ENCODE measurements at regions not wholly inside any gene's neighbourhood (a gene's known extent, or its start where the extent isn't known, plus 50 kb on each side); places are given as distances from the start of the nearest gene placed in this dataset.

GRCh38 chr4:65861993-65862392 is 191.7 kb upstream of the EPHA5 start:
- H3K9me3 ChIP-seq (ENCODE audit: control insufficient read depth, insufficient read depth, low read depth, low read length): no peaks in the 10 kb centered on the region
- H3K4me3 ChIP-seq (ENCODE audit: low read depth in 2 of 2, low read length in 2 of 2): no peak overlapping the region
- POLR2A ChIA-PET: no interaction called here
- no peaks in the 10 kb centered on the region for H3K27me3 ChIP-seq (ENCODE audit: control insufficient read depth, insufficient read depth, low read length)
- DNase-seq (ENCODE audit: low read depth, low spot score): no peak
- no peak for ATAC-seq
- in situ Hi-C loops (cut with HindIII; ENCODE audit: low pct_unique_long_range_greater_than_20kb, low sequenced_read_pairs) (no loop called here), intact Hi-C loops (cut with micrococcal nuclease; ENCODE audit: unreplicated experiment) (no loop called here)
- TF ChIP-seq REST (IDR thresholded peaks at IDR 0.05; ENCODE audit: insufficient read depth in 1 of 2, low read depth in 2 of 2, low read length in 1 of 2): no peak
- TF ChIP-seq TCF7L2 (IDR thresholded peaks at IDR 0.05; ENCODE audit: low read depth, low read length): no peak
- no peak for TF ChIP-seq SIN3A (IDR thresholded peaks at IDR 0.05; ENCODE audit: borderline replicate concordance, insufficient read depth, low read depth, low read length)
- no peak for TF ChIP-seq CTCF (IDR thresholded peaks at IDR 0.05)
- no peak for TF ChIP-seq POLR2AphosphoS5 (IDR thresholded peaks at IDR 0.05; ENCODE audit: low read depth, low read length)
- no peaks in the 10 kb centered on the region for H3K4me1 ChIP-seq (ENCODE audit: control insufficient read depth, insufficient read depth, low read length)
- no peaks in the 10 kb centered on the region for H3K36me3 ChIP-seq (ENCODE audit: control insufficient read depth, insufficient read depth, low read length)
- CTCF ChIA-PET: no interaction called here
- H3K27ac ChIP-seq (ENCODE audit: low read length): no peak overlapping the region
- BruUV-seq (replicated peaks): no TSS peak

GRCh38 chr4:65845199-65845773 is 175.0 kb upstream of the EPHA5 start:
- DNase-seq (ENCODE audit: low read depth, low spot score) (no peak), ATAC-seq (no peak)
- BruUV-seq (replicated peaks): no TSS peak
- no peaks in the 10 kb centered on the region for H3K4me1 ChIP-seq (ENCODE audit: control insufficient read depth, insufficient read depth, low read length)
- H3K4me3 ChIP-seq (ENCODE audit: low read depth in 2 of 2, low read length in 2 of 2): no peak overlapping the region
- in situ Hi-C loops (cut with HindIII; ENCODE audit: low pct_unique_long_range_greater_than_20kb, low sequenced_read_pairs): no loop called here
- H3K27ac ChIP-seq (ENCODE audit: low read length): no peak overlapping the region
- H3K9me3 ChIP-seq (ENCODE audit: control insufficient read depth, insufficient read depth, low read depth, low read length): no peaks in the 10 kb centered on the region
- TF ChIP-seq SIN3A (IDR thresholded peaks at IDR 0.05; ENCODE audit: borderline replicate concordance, insufficient read depth, low read depth, low read length): no peak
- no peak for TF ChIP-seq POLR2AphosphoS5 (IDR thresholded peaks at IDR 0.05; ENCODE audit: low read depth, low read length)
- TF ChIP-seq CTCF (IDR thresholded peaks at IDR 0.05): no peak
- TF ChIP-seq REST (IDR thresholded peaks at IDR 0.05; ENCODE audit: insufficient read depth in 1 of 2, low read depth in 2 of 2, low read length in 1 of 2): no peak
- TF ChIP-seq TCF7L2 (IDR thresholded peaks at IDR 0.05; ENCODE audit: low read depth, low read length): no peak
- ChIA-PET CTCF (no interaction called here), POLR2A (no interaction called here)
- no peaks in the 10 kb centered on the region for H3K36me3 ChIP-seq (ENCODE audit: control insufficient read depth, insufficient read depth, low read length)
- no peaks in the 10 kb centered on the region for H3K27me3 ChIP-seq (ENCODE audit: control insufficient read depth, insufficient read depth, low read length)
- intact Hi-C loops (cut with micrococcal nuclease; ENCODE audit: unreplicated experiment): no loop called here

All from Panc1 (cell line).